ENCODE measurements at regions not wholly inside any gene's neighbourhood (a gene's known extent, or its start where the extent isn't known, plus 50 kb on each side); places are given as distances from the start of the nearest gene placed in this dataset.

DNA sequence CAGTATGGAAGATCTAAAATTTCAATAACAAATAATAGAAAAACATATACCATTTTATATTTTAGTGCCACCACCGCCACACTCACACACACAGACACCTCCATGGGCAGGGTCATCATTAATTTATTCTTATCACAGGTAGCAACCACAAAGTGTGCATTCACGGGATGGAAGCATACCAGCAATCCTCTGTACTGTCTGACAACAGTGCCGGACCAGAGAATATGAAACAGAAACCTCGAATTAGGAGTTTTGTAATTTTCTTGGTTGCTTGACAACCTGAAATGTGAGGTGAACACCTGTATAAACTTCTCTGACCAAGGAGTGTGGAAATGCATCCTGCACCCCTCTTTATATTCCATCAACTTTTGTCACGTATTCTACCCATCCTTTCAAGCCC, 213.9 kb upstream of the KCNIP4 start:
- TF ChIP-seq, protein P1, sequence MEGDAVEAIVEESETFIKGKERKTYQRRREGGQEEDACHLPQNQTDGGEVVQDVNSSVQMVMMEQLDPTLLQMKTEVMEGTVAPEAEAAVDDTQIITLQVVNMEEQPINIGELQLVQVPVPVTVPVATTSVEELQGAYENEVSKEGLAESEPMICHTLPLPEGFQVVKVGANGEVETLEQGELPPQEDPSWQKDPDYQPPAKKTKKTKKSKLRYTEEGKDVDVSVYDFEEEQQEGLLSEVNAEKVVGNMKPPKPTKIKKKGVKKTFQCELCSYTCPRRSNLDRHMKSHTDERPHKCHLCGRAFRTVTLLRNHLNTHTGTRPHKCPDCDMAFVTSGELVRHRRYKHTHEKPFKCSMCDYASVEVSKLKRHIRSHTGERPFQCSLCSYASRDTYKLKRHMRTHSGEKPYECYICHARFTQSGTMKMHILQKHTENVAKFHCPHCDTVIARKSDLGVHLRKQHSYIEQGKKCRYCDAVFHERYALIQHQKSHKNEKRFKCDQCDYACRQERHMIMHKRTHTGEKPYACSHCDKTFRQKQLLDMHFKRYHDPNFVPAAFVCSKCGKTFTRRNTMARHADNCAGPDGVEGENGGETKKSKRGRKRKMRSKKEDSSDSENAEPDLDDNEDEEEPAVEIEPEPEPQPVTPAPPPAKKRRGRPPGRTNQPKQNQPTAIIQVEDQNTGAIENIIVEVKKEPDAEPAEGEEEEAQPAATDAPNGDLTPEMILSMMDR (IDR thresholded peaks at IDR 0.05) = no peak
- TF ChIP-seq POLR2A (IDR thresholded peaks at IDR 0.05) (no peak), POLR2AphosphoS5 (IDR thresholded peaks at IDR 0.05) (no peak), EP300 (IDR thresholded peaks at IDR 0.05) (no peak)

All from upper lobe of left lung (tissue), 4 donors.